ENCODE measurements at regions not wholly inside any gene's neighbourhood (a gene's known extent, or its start where the extent isn't known, plus 50 kb on each side); places are given as distances from the start of the nearest gene placed in this dataset.

- intact Hi-C loops (cut with micrococcal nuclease; ENCODE audit: unreplicated experiment) (no loop called here), in situ Hi-C loops (cut with HindIII; ENCODE audit: extremely low pct_ligation_motif_present, low pct_unique_long_range_greater_than_20kb) (no loop called here)
- Histone ChIP-seq H3K9ac (ENCODE audit: insufficient read depth, low read depth, low read length) (no peak overlapping the region), H3K4me1 (ENCODE audit: insufficient read depth, low read length) (no peaks in the 10 kb centered on the region), H3K9me3 (ENCODE audit: low read length) (peaks cover 8% of the 10 kb centered on the region), H3K4me2 (ENCODE audit: low read depth, low read length) (no peak overlapping the region), H2AFZ (ENCODE audit: low read length) (no peak overlapping the region), H4K20me1 (ENCODE audit: insufficient read depth, low read length) (no peaks in the 10 kb centered on the region), H3K4me3 (replicated peaks in 1 of 3; ENCODE audit: insufficient read depth in 1 of 3, low read depth in 2 of 3, low read length in 3 of 3) (no peak overlapping the region), H3K27ac (ENCODE audit: extremely low read length, insufficient read depth, low read length) (no peak overlapping the region), H3K27me3 (ENCODE audit: control insufficient read depth in 1 of 2, insufficient read depth in 2 of 2, low read length in 2 of 2) (no peaks in the 10 kb centered on the region), H3K36me3 (replicated peaks in 1 of 2; ENCODE audit: control insufficient read depth in 1 of 2, insufficient read depth in 2 of 2, low read length in 2 of 2) (no peaks in the 10 kb centered on the region), H3K79me2 (ENCODE audit: insufficient read depth, low read length) (no peaks in the 10 kb centered on the region)
- POLR2A ChIA-PET, result no interaction called here
- FAIRE-seq (no peak), DNase-seq (ENCODE audit: low spot score) (no peak), ATAC-seq (no peak)
- WGBS (ENCODE audit: low lambda C conversion rate), result 18% methylated on average over 3 of the region's 4 CpGs
- CTCF ChIA-PET (ENCODE audit: low intra/inter-chr PET ratio, low total read pairs), result no interaction called here
- TF ChIP-seq WIZ (CRISPR knock-in tag; IDR thresholded peaks at IDR 0.05) (no peak), ZNF460 (CRISPR knock-in tag; IDR thresholded peaks at IDR 0.05; ENCODE audit: borderline replicate concordance) (no peak), AGO1 (IDR thresholded peaks at IDR 0.05; ENCODE audit: low read depth, low read length, poor library complexity, severe bottlenecking) (no peak), XRCC5 (optimal IDR thresholded peaks at IDR 0.05; ENCODE audit: low read length) (no peak), FOXP1 (IDR thresholded peaks at IDR 0.05) (no peak), FOXP1 (CRISPR knock-in tag; IDR thresholded peaks at IDR 0.05) (no peak), ZBTB3 (CRISPR knock-in tag; IDR thresholded peaks at IDR 0.05; ENCODE audit: borderline replicate concordance, low read depth) (no peak), TBX3 (IDR thresholded peaks at IDR 0.05; ENCODE audit: borderline replicate concordance) (no peak), SAP130 (CRISPR knock-in tag; IDR thresholded peaks at IDR 0.05; ENCODE audit: low read depth) (no peak), EHMT2 (IDR thresholded peaks at IDR 0.05; ENCODE audit: borderline replicate concordance, low read depth, low read length) (no peak), KLF13 (CRISPR knock-in tag; IDR thresholded peaks at IDR 0.05) (no peak), FOXJ3 (CRISPR knock-in tag; IDR thresholded peaks at IDR 0.05; ENCODE audit: borderline replicate concordance) (no peak), TERF1 (CRISPR knock-in tag; IDR thresholded peaks at IDR 0.05) (no peak), ATF2 (CRISPR knock-in tag; IDR thresholded peaks at IDR 0.05) (no peak), HOXA7 (CRISPR knock-in tag; IDR thresholded peaks at IDR 0.05) (no peak), RBM22 (optimal IDR thresholded peaks at IDR 0.05; ENCODE audit: low read length) (no peak), RBFOX2 (IDR thresholded peaks at IDR 0.05; ENCODE audit: low read depth, low read length) (no peak), ZNF205 (CRISPR knock-in tag; IDR thresholded peaks at IDR 0.05) (no peak), POLR2AphosphoS2 (IDR thresholded peaks at IDR 0.05; ENCODE audit: low read depth, low read length) (no peak), ZNF567 (CRISPR knock-in tag; IDR thresholded peaks at IDR 0.05; ENCODE audit: borderline replicate concordance) (no peak), KDM6A (CRISPR knock-in tag; IDR thresholded peaks at IDR 0.05; ENCODE audit: low read depth) (no peak)
- no TSS peak for BruUV-seq (replicated peaks)
Observed at GRCh38 chr12:13606290-13606689, 375.1 kb downstream of the GRIN2B start.

Data from HepG2 (cell line).